GM20000 (cell line): ENCODE measurements at regions not wholly inside any gene's neighbourhood (a gene's known extent, or its start where the extent isn't known, plus 50 kb on each side); places are given as distances from the start of the nearest gene placed in this dataset.

Source experiments
- DNase-seq: peaks from one replicate; pipeline ENCODE4 v3.0.0; 2012; ENCODE audit warnings: low spot score
- TF ChIP-seq, protein P1 (sequence below): IDR thresholded peaks from 2 replicates; pipeline ENCODE4 v1.5.1; 2012; ENCODE audit warnings: mild to moderate bottlenecking, control low read depth; ENCODE audit errors: extremely low read depth, missing control alignments

DNA sequence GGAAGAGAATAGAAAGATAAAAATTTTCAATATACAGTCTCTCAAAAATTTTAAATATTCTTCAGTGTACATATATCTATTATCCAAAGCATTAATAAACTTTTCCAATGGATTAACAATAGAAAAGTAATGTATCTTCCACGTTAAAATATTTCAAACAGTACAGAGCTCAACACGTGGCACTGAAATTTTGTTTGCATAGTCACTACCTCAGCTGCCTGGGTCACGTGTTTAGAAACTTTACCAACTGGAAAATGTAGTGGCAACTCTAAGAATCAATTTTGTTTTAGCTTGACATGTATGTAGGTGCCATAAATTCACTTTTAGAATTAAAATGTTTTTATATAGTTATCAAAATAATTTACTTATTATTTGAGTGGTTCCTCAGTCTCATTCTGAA, 85.3 kb downstream of the CNTN3 start:
- TF ChIP-seq, protein P1, sequence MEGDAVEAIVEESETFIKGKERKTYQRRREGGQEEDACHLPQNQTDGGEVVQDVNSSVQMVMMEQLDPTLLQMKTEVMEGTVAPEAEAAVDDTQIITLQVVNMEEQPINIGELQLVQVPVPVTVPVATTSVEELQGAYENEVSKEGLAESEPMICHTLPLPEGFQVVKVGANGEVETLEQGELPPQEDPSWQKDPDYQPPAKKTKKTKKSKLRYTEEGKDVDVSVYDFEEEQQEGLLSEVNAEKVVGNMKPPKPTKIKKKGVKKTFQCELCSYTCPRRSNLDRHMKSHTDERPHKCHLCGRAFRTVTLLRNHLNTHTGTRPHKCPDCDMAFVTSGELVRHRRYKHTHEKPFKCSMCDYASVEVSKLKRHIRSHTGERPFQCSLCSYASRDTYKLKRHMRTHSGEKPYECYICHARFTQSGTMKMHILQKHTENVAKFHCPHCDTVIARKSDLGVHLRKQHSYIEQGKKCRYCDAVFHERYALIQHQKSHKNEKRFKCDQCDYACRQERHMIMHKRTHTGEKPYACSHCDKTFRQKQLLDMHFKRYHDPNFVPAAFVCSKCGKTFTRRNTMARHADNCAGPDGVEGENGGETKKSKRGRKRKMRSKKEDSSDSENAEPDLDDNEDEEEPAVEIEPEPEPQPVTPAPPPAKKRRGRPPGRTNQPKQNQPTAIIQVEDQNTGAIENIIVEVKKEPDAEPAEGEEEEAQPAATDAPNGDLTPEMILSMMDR = no peak
- no peak for DNase-seq

DNA sequence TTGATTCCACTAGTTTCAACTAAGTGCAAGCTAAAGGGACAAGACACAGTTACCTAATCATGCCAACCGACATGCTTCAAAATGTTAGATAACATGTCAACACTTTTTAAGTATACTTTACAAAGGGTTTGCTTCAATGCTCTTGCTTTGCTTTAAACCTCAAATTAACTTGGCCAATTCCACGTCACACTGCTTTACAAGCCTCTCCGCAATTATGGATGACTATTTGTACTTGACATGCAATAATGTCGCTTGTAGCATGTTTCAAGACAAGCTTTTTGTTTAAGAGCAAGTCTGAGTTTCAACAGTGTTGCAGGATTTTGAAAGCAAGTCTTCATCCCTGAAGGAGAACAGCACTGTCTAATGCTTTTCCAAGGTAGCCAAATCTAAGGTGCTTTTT, 86.9 kb downstream of the CNTN3 start:
- DNase-seq = no peak
- TF ChIP-seq, protein P1 = no peak

DNA sequence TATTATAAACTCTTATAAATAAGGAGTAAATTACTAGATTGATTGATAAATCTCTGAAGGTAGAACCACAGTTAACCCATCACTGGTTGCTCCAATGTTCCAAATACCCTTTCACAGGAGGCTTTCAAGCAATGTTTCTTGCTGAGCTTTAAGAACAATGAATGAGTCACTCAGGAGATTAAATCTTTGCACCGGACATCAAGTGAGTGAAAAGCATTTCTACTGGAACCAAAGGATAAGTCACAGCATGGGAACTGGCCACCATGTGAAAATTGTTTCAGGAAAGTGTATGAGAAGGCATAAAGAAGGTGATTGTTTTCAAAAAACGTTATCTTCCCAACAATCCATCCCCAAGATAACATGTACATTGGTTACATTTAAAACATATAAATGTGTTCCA, 90.6 kb downstream of the CNTN3 start:
- DNase-seq = no peak
- TF ChIP-seq, protein P1 = no peak

DNA sequence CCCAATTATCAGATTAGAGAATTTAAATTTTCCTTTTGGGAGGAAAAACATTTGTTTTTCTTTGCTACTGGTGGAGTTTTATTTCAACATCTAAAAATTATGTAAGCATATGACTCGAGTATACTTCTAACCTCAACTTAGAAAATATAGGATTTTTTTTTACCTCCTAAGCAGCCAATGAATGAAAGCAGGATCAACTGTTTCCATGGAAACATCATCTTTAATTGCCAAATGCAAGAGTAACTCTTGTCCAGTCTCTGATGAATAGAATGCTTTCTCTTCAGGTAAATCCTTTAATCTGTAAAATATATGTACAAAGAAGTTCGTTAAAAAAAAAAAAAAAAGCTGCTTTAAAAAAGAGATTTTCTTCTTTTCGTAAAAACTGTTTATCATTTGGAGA, 93.6 kb downstream of the CNTN3 start:
- TF ChIP-seq, protein P1 = no peak
- DNase-seq = no peak

DNA sequence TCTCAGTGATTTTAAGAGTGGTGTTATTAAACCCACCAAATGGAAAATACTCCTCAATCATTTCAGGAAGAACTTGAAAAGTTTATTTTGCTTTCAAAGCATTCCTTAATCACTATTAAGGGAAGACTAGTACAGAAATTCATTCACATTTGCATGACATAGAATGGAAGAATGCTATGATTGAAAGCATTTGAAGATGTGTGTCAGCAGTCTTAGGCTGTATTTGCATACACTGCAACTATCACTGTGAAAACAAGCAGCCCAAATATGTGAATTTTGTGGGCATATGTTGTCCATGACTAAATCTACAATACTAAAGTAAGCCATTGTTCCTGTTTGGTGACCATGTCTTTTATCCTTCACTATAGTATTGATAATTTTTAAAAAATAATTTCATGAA, 95.8 kb downstream of the CNTN3 start:
- DNase-seq = no peak
- TF ChIP-seq, protein P1 = no peak

DNA sequence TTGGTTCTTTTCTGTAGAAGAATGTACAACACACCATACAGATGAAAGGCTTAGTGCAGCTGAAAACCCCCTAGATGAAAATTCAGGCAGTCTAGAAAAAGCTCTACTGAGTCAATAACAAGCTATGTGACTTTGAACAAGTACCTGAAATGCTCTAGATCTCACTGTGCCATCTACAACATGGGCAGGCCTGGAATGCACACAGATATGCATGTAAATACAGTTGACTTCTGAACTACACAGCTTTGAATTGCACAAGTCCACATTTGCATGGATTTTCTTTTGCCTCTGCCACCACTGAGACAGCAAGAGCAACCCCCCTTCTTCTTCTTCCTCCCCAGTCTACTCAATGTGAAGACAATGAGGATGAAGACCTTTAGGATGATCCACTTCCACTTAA, 98.4 kb downstream of the CNTN3 start:
- DNase-seq = no peak
- TF ChIP-seq, protein P1 = no peak

DNA sequence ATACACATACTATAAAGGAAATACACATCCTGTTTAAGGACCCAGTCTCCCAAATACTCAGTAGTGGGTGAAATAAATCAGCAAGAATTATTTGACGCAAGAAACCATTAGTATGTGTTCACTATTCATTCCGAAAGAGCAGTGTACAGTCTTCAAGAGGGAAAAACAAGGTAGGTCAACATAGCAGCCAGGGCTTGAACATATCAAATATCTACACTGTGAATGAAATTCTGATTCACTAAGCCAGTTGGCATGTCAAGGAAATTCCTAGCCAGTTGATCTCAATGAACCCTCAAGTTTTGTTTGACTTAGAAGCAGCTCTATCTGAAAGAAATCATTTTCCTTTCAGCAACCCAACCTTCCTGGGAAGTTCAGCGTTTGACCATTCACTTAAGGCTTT, 99.0 kb downstream of the CNTN3 start:
- TF ChIP-seq, protein P1 = no peak

DNA sequence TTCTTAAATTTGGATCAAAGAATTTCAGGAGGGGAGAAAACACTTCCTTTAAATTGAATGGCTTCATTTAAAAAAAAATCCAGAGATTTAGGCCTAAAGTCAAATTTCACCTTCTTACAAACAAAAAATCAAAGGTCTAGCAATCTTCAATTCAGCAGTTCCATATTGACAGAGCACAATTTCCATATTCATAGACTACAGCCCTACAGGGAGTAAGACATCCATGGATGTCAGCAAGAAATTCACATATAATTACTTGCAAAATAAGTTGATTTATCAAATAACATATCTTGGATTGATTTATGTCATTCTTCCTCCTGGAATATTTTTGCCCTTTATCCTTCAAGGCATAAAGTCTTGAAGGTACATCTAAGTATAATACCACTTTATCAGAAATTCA, 103.4 kb downstream of the CNTN3 start:
- TF ChIP-seq, protein P1 = no peak
- DNase-seq = no peak

More for the DNA sequence above, 99.0 kb downstream of the CNTN3 start:
- no peak for DNase-seq
